K562 (cell line): ENCODE measurements at regions not wholly inside any gene's neighbourhood (a gene's known extent, or its start where the extent isn't known, plus 50 kb on each side); places are given as distances from the start of the nearest gene placed in this dataset.

Experiments used
- ATAC-seq: fragments of 200-7000 bp; cut with Tn5 transposase; 3 replicates; pipeline ENCODE4 v1.9.1; 2020; ENCODE audit warnings: moderate library complexity
- BruUV-seq: library from RNA; stranded (reverse); fragments of 400-500 nt; replicated peaks from 2 replicates; lab custom pipeline; 2021; lab: Mats Ljungman, UMichigan
- CTCF ChIA-PET: fragments of 300-600 bp; formaldehyde crosslinking; extraction: SDS; loops from one replicate; lab custom pipeline; 2021; ENCODE audit warnings: low intra/inter-chr PET ratio; lab: Yijun Ruan, JAX
- POLR2A ChIA-PET: fragments of 300-600, 350-650 bp; sonication (Branson Sonifier 250); formaldehyde crosslinking; extraction: SDS; loops from one replicate; lab custom pipeline; 2021; ENCODE audit warnings: antibody characterized with exemption, inconsistent platforms; lab: Yijun Ruan, JAX
- DNase-seq, 4 experiments: peaks; one replicate each; pipeline versions ENCODE4 v3.0.0 to v3.0.0-alpha.2; 2011 to 2018; ENCODE audit warnings: low spot score in 3 of 4, mixed read lengths in 3 of 4; ENCODE audit errors: extremely low read depth in 1 of 4
- FAIRE-seq: peaks from 2 replicates; lab custom pipeline; 2011; peaks lifted over from hg19 to GRCh38; lab: Jason Lieb, UNC
- H2AFZ ChIP-seq: 2 replicates; pipeline ENCODE4 v1.6.0; 2011; ENCODE audit warnings: low read depth, low read length, control low read depth, inconsistent platforms
- H3K27ac ChIP-seq: fragments of 200-600 bp; 3 replicates; pipeline ENCODE4 v1.8.0; 2011; ENCODE audit warnings: low read depth, mild to moderate bottlenecking, control low read depth, inconsistent platforms, low read length, moderate library complexity, mixed read lengths; ENCODE audit errors: extremely low read depth
- H3K27me3 ChIP-seq, 2 experiments: fragments of 300-600 bp in 1 of 2; 2 replicates in 1 of 2; 3 replicates in 1 of 2; pipeline versions ENCODE4 v1.6.0 to v1.8.0; 2011; ENCODE audit warnings: inconsistent platforms in 2 of 2, low read length in 2 of 2, mild to moderate bottlenecking in 1 of 2, mixed read lengths in 1 of 2, moderate library complexity in 1 of 2; ENCODE audit not compliant: control insufficient read depth in 2 of 2, insufficient read depth in 2 of 2
- H3K36me3 ChIP-seq: fragments of 300-600 bp; 3 replicates; pipeline ENCODE4 v1.8.0; 2011; ENCODE audit warnings: mild to moderate bottlenecking, low read length, inconsistent platforms; ENCODE audit not compliant: control insufficient read depth, insufficient read depth
- H3K4me1 ChIP-seq, 2 experiments: fragments of 200-600 bp in 1 of 2; replicated peaks in 1 of 2; 2 replicates in 1 of 2; 3 replicates in 1 of 2; pipeline versions ENCODE4 v1.5.1 to v1.8.0; 2011; ENCODE audit warnings: inconsistent platforms in 2 of 2, low read length in 2 of 2, mild to moderate bottlenecking in 1 of 2, mixed read lengths in 1 of 2, moderate library complexity in 1 of 2; ENCODE audit not compliant: control insufficient read depth in 2 of 2, insufficient read depth in 2 of 2
- H3K4me2 ChIP-seq: 2 replicates; pipeline ENCODE4 v1.6.1; 2011; ENCODE audit warnings: low read length, control low read depth, inconsistent platforms, mixed read lengths; ENCODE audit not compliant: insufficient read depth
- H3K4me3 ChIP-seq: fragments of 200-600 bp; sonication (generic), shearing (Covaris generic); 2 replicates; pipeline ENCODE4 v1.5.1; 2016; ENCODE audit warnings: control low read depth, inconsistent platforms
- H3K79me2 ChIP-seq: fragments of 200-600 bp; 3 replicates; pipeline ENCODE4 v1.8.0; 2011; ENCODE audit warnings: low read length, inconsistent platforms; ENCODE audit not compliant: control insufficient read depth, insufficient read depth
- H3K9ac ChIP-seq, 2 experiments: 2 replicates each; pipeline versions ENCODE4 v1.6.0 to v1.6.1; 2011; ENCODE audit warnings: low read depth in 2 of 2, low read length in 2 of 2, control low read depth in 1 of 2, inconsistent platforms in 1 of 2, mild to moderate bottlenecking in 1 of 2, mixed read lengths in 1 of 2; ENCODE audit not compliant: insufficient read depth in 1 of 2
- H3K9me1 ChIP-seq: one replicate; pipeline ENCODE4 v1.6.0; 2011; ENCODE audit warnings: inconsistent platforms, mild to moderate bottlenecking, low read length, moderate library complexity; ENCODE audit not compliant: control insufficient read depth, insufficient read depth
- H3K9me3 ChIP-seq: replicated peaks from 2 replicates; pipeline ENCODE4 v1.5.1; 2011; ENCODE audit warnings: low read depth, low read length, inconsistent platforms; ENCODE audit not compliant: control insufficient read depth, insufficient read depth
- H4K20me1 ChIP-seq: replicated peaks from 2 replicates; pipeline ENCODE4 v1.6.1; 2011; ENCODE audit warnings: low read length, inconsistent platforms, mixed read lengths; ENCODE audit not compliant: control insufficient read depth, insufficient read depth
- ASH1L ChIP-seq: fragments of 450-650 bp; IDR thresholded peaks from 2 replicates; pipeline ENCODE4 v1.6.1; 2018; ENCODE audit warnings: borderline replicate concordance, mild to moderate bottlenecking, low read depth; ENCODE audit not compliant: partially characterized antibody
- CREM ChIP-seq: IDR thresholded peaks from 2 replicates; pipeline ENCODE4 v1.6.1; 2014; ENCODE audit warnings: antibody characterized with exemption, low read depth
- E2F6 ChIP-seq, 2 experiments: IDR thresholded peaks; 2 replicates each; pipeline ENCODE4 v1.6.1; 2011; ENCODE audit warnings: borderline replicate concordance in 1 of 2, control low read depth in 1 of 2, low read depth in 1 of 2, low read length in 1 of 2, mild to moderate bottlenecking in 1 of 2, mixed read lengths in 1 of 2, moderate library complexity in 1 of 2; ENCODE audit not compliant: insufficient read depth in 1 of 2, insufficient read length in 1 of 2, poor library complexity in 1 of 2, severe bottlenecking in 1 of 2; ENCODE audit errors: extremely low read depth in 1 of 2
- FOXO4 ChIP-seq: fragments of 450-650 bp; formaldehyde crosslinking; IDR thresholded peaks from 2 replicates; pipeline ENCODE4 v1.4.0; 2020; ENCODE audit warnings: mild to moderate bottlenecking, moderate library complexity
- HMBOX1 ChIP-seq: sonication (generic); IDR thresholded peaks from 2 replicates; pipeline ENCODE4 v1.6.1; 2016
- PML ChIP-seq: IDR thresholded peaks from 2 replicates; pipeline ENCODE4 v1.6.1; 2012; ENCODE audit warnings: low read length, inconsistent platforms
- ZNF41 ChIP-seq: fragments of 250-450 bp; sonication (Bioruptor Pico); conservative IDR thresholded peaks from 2 replicates; pipeline ENCODE4 v1.4.0; 2020; ENCODE audit warnings: mild to moderate bottlenecking
- ZNF639 ChIP-seq, 2 experiments: fragments of 200-800 bp in 1 of 2; sonication (Bioruptor generic) in 1 of 2; sonication (generic) in 1 of 2; formaldehyde crosslinking in 1 of 2; IDR thresholded peaks in 1 of 2; conservative IDR thresholded peaks in 1 of 2; 2 replicates each; pipeline versions ENCODE4 v1.5.0 to v1.6.1; 2016 to 2020; ENCODE audit warnings: missing compliant biosample characterization in 1 of 2, missing genetic modification characterization in 1 of 2, missing genetic modification reagents in 1 of 2
- WGBS: fragments of 100-300 bp; shearing (Covaris generic); methylation state at CpG from one replicate; pipeline ENCODE4 v1.1.6; 2016; ENCODE audit warnings: low coverage, mixed read lengths; ENCODE audit not compliant: insufficient coverage; ENCODE audit errors: missing lambda C conversion rate; 5-methylcytosine and 5-hydroxymethylcytosine counted together
- in situ Hi-C: fragments of 300-500 bp; cut with MboI; formaldehyde crosslinking; loops from 4 replicates; pipeline ENCODE4 v1.15.0; 2018; ENCODE audit warnings: inconsistent platforms, mixed read lengths
- intact Hi-C: fragments of 100-400 bp; cut with micrococcal nuclease; formaldehyde crosslinking; loops from 2 replicates; pipeline ENCODE4 v1.14.2; 2022

GRCh38 chr5:41649659-41650058 is 139.3 kb upstream of the PLCXD3 start:
- FAIRE-seq (no peak), DNase-seq (no peak), ATAC-seq (no peak)
- ChIA-PET POLR2A (no interaction called here), CTCF (no interaction called here)
- Histone ChIP-seq H3K4me3 (no peak overlapping the region), H3K4me1 (no peaks in the 10 kb centered on the region), H4K20me1 (no peaks in the 10 kb centered on the region), H3K9ac (no peak overlapping the region), H3K9me3 (no peaks in the 10 kb centered on the region), H3K4me2 (no peak overlapping the region), H3K27ac (no peak overlapping the region), H3K79me2 (no peaks in the 10 kb centered on the region), H3K27me3 (no peaks in the 10 kb centered on the region), H3K36me3 (no peaks in the 10 kb centered on the region), H3K9me1 (no peaks in the 10 kb centered on the region), H2AFZ (no peak overlapping the region)
- WGBS: 0% methylated on average over 3 of the region's 3 CpGs
- BruUV-seq: no TSS peak
- in situ Hi-C loops: no loop called here
- no peak for TF ChIP-seq E2F6 (IDR thresholded peaks at IDR 0.05; ENCODE audit: borderline replicate concordance in 1 of 2, extremely low read depth in 1 of 2, insufficient read depth in 1 of 2, insufficient read length in 1 of 2, low read depth in 1 of 2, low read length in 1 of 2, poor library complexity in 1 of 2, severe bottlenecking in 1 of 2)
- intact Hi-C loops: no loop called here

- POLR2A ChIA-PET: no interaction called here
- BruUV-seq: no TSS peak
- Histone ChIP-seq H4K20me1 (no peaks in the 10 kb centered on the region), H3K9ac (no peak overlapping the region), H3K4me2 (no peak overlapping the region), H2AFZ (no peak overlapping the region), H3K9me1 (no peaks in the 10 kb centered on the region), H3K4me3 (no peak overlapping the region), H3K27me3 (no peaks in the 10 kb centered on the region), H3K4me1 (no peaks in the 10 kb centered on the region), H3K9me3 (no peaks in the 10 kb centered on the region), H3K79me2 (no peaks in the 10 kb centered on the region), H3K27ac (no peak overlapping the region), H3K36me3 (no peaks in the 10 kb centered on the region)
- CTCF ChIA-PET: no interaction called here
- 3% methylated on average over 2 of the region's 2 CpGs for WGBS
- FAIRE-seq: no peak
- intact Hi-C loops (no loop called here), in situ Hi-C loops (no loop called here)
- no peak for DNase-seq
- ATAC-seq: no peak
- TF ChIP-seq CREM (no peak), ASH1L (no peak), ZNF41 (CRISPR knock-in tag) (no peak), HMBOX1 (no peak), FOXO4 (CRISPR knock-in tag) (no peak), PML (no peak), ZNF639 (CRISPR knock-in tag; conservative IDR thresholded peaks at IDR 0.05 in 1 of 2, IDR thresholded peaks at IDR 0.05 in 1 of 2) (no peak)
Observed at GRCh38 chr5:41648996-41649395, 138.6 kb upstream of the PLCXD3 start.
